ENCODE measurements at regions not wholly inside any gene's neighbourhood (a gene's known extent, or its start where the extent isn't known, plus 50 kb on each side); places are given as distances from the start of the nearest gene placed in this dataset.

GRCh38 chr4:152221816-152222516, 313.9 kb downstream of the FBXW7 start:
- Histone ChIP-seq H3K9me3 (replicated peaks; ENCODE audit: control insufficient read depth, insufficient read depth, low read length) (no peaks in the 10 kb centered on the region; the same call in 2 of the 3 replicates), H2AFZ (ENCODE audit: control insufficient read depth, low read depth, low read length) (no peak overlapping the region), H4K20me1 (ENCODE audit: control insufficient read depth, insufficient read depth) (no peaks in the 10 kb centered on the region), H3K79me2 (ENCODE audit: control insufficient read depth, insufficient read depth, low read length) (no peaks in the 10 kb centered on the region), H3K27me3 (replicated peaks in 1 of 2; ENCODE audit: control insufficient read depth in 2 of 2, insufficient read depth in 2 of 2, low read length in 1 of 2) (no peaks in the 10 kb centered on the region), H3K4me3 (no peak overlapping the region), H3K4me2 (ENCODE audit: control insufficient read depth, insufficient read depth) (no peak overlapping the region), H3K27ac (ENCODE audit: control insufficient read depth, insufficient read depth) (no peak overlapping the region), H3K9ac (ENCODE audit: control insufficient read depth, insufficient read depth, low read length) (no peak overlapping the region), H3K36me3 (ENCODE audit: control insufficient read depth in 2 of 2, insufficient read depth in 2 of 2, low read length in 1 of 2) (no peaks in the 10 kb centered on the region), H3K4me1 (ENCODE audit: control insufficient read depth, insufficient read depth, low read length) (no peaks in the 10 kb centered on the region; the same call in 1 of the 2 replicates)
- TF ChIP-seq MXI1 (IDR thresholded peaks at IDR 0.05; ENCODE audit: low read depth, low read length) (no peak), TBL1XR1 (IDR thresholded peaks at IDR 0.05; ENCODE audit: low read depth, low read length) (no peak), ELK1 (IDR thresholded peaks at IDR 0.05; ENCODE audit: low read depth, low read length) (no peak), MTA3 (IDR thresholded peaks at IDR 0.05; ENCODE audit: borderline replicate concordance, low read length) (no peak), TCF7 (IDR thresholded peaks at IDR 0.05; ENCODE audit: borderline replicate concordance) (no peak), ESRRA (IDR thresholded peaks at IDR 0.05; ENCODE audit: low read length) (no peak), RAD21 (IDR thresholded peaks at IDR 0.05; ENCODE audit: insufficient read depth, low read depth, low read length) (no peak), ZNF24 (IDR thresholded peaks at IDR 0.05) (no peak), RUNX3 (IDR thresholded peaks at IDR 0.05; ENCODE audit: low read length) (no peak), SREBF1 (IDR thresholded peaks at IDR 0.05; ENCODE audit: low read length) (no peak), CREM (IDR thresholded peaks at IDR 0.05; ENCODE audit: low read depth) (no peak), IRF4 (IDR thresholded peaks at IDR 0.05; ENCODE audit: low read depth, low read length) (no peak), POLR2AphosphoS2 (IDR thresholded peaks at IDR 0.05; ENCODE audit: low read depth, low read length) (no peak), BACH1 (IDR thresholded peaks at IDR 0.05; ENCODE audit: borderline replicate concordance) (no peak), IKZF1 (conservative IDR thresholded peaks at IDR 0.05) (no peak), SP1 (IDR thresholded peaks at IDR 0.05; ENCODE audit: low read depth, low read length) (no peak), SUZ12 (IDR thresholded peaks at IDR 0.05; ENCODE audit: unreplicated experiment) (no peak)
- TF ChIP-seq, protein P1, sequence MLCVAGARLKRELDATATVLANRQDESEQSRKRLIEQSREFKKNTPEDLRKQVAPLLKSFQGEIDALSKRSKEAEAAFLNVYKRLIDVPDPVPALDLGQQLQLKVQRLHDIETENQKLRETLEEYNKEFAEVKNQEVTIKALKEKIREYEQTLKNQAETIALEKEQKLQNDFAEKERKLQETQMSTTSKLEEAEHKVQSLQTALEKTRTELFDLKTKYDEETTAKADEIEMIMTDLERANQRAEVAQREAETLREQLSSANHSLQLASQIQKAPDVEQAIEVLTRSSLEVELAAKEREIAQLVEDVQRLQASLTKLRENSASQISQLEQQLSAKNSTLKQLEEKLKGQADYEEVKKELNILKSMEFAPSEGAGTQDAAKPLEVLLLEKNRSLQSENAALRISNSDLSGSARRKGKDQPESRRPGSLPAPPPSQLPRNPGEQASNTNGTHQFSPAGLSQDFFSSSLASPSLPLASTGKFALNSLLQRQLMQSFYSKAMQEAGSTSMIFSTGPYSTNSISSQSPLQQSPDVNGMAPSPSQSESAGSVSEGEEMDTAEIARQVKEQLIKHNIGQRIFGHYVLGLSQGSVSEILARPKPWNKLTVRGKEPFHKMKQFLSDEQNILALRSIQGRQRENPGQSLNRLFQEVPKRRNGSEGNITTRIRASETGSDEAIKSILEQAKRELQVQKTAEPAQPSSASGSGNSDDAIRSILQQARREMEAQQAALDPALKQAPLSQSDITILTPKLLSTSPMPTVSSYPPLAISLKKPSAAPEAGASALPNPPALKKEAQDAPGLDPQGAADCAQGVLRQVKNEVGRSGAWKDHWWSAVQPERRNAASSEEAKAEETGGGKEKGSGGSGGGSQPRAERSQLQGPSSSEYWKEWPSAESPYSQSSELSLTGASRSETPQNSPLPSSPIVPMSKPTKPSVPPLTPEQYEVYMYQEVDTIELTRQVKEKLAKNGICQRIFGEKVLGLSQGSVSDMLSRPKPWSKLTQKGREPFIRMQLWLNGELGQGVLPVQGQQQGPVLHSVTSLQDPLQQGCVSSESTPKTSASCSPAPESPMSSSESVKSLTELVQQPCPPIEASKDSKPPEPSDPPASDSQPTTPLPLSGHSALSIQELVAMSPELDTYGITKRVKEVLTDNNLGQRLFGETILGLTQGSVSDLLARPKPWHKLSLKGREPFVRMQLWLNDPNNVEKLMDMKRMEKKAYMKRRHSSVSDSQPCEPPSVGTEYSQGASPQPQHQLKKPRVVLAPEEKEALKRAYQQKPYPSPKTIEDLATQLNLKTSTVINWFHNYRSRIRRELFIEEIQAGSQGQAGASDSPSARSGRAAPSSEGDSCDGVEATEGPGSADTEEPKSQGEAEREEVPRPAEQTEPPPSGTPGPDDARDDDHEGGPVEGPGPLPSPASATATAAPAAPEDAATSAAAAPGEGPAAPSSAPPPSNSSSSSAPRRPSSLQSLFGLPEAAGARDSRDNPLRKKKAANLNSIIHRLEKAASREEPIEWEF (IDR thresholded peaks at IDR 0.05; ENCODE audit: insufficient replicate concordance, low read depth, low read length): no peak
- CTCF ChIA-PET: interaction anchor here (1.3 to 1.4 kb wide), 2 partner anchors 36 to 514 kb away, joined by 3 read pairs; no protein-coding TSS in a partner anchor
- BruUV-seq (replicated peaks): no TSS peak
- 81% methylated on average over 10 of the region's 10 CpGs for WGBS (ENCODE audit: insufficient coverage, insufficient replicate concordance, low lambda C conversion rate, missing lambda C conversion rate)
- SMC1A ChIA-PET (ENCODE audit: uncharacterized antibody, unreplicated experiment): interaction anchor here (0.6 kb wide), 1 partner anchor 701 kb away, joined by 3 read pairs; no protein-coding TSS in a partner anchor
- intact Hi-C loops (cut with micrococcal nuclease; ENCODE audit: unreplicated experiment): no loop called here
- no peak for FAIRE-seq
- no peak for ATAC-seq
- in situ Hi-C loops (cut with MboI): no loop called here
- POLR2A ChIA-PET: no interaction called here
- RAD21 ChIA-PET (ENCODE audit: unreplicated experiment): no interaction called here
- no peak for DNase-seq (ENCODE audit: low read depth, low spot score)

Measured in GM12878 (cell line).